ENCODE measurements at regions not wholly inside any gene's neighbourhood (a gene's known extent, or its start where the extent isn't known, plus 50 kb on each side); places are given as distances from the start of the nearest gene placed in this dataset.
"Not testable (repeated sequence)": the region's sequence is repeated elsewhere in the genome, so short reads cannot be mapped to it uniquely, and the experiment has no call there.

DNA sequence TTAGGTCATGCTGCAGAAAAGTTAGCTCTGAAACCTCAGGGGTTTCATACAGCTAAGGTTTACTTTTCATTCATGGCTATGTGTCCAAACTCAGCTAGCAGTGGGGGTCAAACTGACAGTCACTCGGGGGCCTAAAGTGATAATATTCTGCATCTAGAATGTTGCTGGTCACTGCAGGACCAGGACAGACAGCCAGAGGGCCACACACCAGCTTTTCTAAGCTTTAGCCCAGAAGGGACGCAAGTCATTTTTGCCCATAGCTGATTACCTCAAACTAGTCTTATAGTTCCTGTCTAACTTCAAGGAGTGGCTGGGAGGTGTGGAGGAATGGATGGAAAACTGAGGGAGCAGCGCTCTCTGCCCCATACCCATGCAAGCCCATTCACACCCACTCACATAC is 163.0 kb upstream of the NLRP1 start:
- no peak for DNase-seq (ENCODE audit: low spot score)

DNA sequence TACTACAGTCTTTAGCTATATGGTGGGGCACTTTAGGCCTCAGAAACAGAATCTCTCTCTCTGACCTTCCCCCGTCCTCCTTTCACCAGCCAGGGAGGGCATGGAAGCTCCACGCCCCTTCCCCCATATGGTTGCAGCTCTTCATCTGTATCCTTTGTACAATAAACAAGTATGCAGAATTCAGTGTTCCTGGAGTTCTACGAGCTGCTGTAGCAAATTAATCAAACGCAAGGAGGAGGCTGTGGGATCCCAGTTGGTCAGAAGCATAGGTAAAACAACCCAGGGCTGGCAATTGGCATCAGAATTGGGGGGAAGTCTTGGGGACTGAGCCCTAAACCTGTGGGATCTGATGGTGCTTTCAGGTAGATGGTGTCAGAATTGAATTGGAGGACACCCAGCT is 163.7 kb upstream of the NLRP1 start:
- DNase-seq (ENCODE audit: low spot score), result no peak

DNA sequence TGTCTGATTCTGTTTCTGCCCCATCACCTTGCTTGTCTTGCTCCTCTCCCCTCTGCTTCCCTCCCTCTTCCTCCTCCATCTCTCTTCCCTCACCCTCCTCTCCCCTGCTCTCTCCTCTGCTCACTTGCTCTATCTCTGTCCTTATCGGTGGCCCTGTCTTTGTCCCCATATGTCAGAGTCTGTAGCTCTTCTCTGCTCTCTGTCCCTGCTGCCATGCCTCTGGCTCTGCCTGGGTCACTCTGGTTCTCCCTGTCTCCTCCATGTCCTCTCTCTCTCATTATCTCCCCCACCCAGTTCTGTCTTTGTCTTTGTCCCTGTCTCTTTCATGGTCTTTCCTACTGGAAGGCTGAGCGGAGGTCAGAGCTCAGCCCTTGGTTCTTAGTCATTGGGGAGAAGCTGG is 169.1 kb upstream of the NLRP1 start:
- DNase-seq (ENCODE audit: low spot score), result no peak

DNA sequence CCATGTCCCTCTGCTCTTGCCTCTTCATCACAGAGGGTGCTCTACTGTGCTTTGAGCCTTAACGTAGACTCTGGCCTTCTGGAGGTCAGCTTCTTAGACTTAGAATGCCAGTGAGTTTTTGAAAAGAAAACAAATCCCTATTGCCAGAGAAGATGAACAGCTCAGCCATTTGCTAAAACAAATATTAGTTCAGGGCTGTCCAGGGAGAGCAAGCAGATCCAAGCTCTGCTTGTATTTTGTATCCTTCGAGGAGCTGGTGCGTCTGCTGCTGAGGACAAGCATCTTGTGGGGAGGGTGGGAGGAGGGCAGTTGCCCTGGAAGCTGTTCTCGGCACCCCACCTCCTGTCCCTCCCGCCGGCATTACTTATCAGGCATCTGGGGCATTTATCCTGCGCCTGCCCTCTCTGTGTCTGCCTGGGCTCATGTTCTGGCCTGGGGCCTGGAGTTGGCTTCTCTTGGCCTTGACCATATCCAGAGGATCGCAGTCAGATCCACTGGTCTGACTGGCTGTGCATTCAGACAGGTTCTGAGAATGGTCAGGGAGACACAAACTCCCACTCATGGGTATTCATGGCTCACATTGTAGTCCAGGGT is 173.1 kb upstream of the NLRP1 start:
- no peak for DNase-seq (ENCODE audit: low spot score)

DNA sequence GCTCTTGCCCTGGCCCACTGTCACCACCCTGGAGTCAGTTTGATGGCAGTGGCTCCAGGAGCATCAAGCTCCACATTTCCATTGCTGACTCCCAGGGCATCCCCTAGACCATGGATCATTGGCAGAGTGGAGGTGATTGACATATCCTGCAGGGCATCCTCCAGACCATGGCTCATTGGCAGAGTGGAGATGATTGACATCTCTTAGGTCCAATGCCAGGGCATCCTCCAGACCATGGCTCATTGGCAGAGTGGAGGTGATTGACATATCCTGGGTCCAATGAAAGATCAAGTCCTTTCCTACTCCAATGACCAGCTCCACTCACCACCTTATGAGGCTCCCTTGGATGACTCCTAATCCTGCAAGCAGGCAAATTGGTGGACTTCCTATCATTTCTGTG is 174.3 kb upstream of the NLRP1 start:
- no peak for DNase-seq (ENCODE audit: low spot score)

DNA sequence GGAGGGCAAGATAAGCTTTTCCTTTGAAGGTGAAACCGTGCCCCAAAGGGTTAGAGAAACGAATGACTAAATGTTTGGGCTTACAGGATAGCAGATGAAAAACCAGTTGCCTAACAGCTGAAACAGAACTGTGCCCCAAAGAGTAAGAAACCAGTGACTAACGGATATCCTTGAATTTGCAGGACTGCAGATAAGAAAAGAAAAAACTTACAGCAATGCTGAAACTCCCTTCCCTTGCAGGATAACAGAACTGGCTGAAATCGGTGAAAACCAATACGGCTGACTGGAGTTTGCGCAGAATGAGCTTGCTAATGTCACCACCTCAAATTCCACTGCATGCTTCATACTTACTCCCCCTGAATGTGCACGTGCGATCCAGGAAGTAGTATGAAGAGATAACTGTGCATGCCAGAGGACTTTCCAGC is 175.2 kb upstream of the NLRP1 start:
- DNase-seq (ENCODE audit: low spot score), result no peak

DNA sequence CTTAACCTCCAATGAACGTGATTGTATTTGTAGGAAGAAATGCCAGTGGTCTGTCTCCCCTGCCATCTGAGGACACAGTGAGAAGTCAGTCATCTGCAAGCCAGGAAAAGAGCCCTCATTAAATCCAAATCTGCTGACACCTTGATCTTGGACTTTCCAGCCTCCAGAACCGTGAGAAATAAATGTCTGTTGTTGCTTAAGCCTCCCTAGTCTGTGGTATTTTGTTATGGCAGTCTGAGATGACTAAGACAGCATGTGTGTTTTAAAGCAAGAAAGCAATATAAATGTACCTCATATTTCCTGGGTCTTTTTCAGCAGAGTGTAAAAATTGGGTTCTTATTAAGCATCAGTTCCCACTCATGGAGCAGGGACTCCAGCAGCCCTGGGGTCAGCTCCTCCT is 177.9 kb upstream of the NLRP1 start:
- no peak for DNase-seq (ENCODE audit: low spot score)

DNA sequence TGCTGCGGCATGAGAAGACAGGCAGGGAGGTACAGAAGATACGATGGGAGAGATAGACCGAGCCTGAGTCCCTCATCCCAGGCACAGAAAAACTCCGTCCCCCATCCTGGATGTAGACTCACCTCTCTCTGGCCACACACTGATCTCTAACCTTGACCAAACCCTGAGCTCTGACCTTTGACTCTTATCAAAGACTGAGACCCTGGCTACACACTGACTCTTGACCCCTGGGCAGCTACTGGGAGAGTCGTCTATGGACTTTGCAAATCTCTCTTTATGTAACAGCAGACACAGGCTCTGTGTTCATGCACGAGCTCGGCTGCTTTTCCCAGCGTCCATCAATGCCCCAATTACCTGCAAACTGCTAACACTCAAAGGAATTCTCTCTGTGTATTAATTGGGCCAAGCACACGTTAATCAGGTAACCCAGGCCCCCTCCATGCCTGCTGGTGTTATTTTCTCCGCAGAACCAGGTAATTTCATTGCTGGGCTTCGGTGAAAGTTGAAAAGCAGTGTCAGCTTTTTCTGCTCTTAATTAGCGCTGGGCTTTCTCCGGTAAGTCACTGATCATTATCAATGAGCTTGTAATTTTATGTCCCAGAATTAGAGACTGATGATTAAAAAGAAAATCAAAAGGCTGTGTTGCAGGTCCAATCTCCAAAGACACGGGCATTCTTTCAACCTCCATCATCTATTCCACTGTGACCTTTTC is 179.4 kb upstream of the NLRP1 start:
- no peak for DNase-seq (ENCODE audit: low spot score)

DNA sequence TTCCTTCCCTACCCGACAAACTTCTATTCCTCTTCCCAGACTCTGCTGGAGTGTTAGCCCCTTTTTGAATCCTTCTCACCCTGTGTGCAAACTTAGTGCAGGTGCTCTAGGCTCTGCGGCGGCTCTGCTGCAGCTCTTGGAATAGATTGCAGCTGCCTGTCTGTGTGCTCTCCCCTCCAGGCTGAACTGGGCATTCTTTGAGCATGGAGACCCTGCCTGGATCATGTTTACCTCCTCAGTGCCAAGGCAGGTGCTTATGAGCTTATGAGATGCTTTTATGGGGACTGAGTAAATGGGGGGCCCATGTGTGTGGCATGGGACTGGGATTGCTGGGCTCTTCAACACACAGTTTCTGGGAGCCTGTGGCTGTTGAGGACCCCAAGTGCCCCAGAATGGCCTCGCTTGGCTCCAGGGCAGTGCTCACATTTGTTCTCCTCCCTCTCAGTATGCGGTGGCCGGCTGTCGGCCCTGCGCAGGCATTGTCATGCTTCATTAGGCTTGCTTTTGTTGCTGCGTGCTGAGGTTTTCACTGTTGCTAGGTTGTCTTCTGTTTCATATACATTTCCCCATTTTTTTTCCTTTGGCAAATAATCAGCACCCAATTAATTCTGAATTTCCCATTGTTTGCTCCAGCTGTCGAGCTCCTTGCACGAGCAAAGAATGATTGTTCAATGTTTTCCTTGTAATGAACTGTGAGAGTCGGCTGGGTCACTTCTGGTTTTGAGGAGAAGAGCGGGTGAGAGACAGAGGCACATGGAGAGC is 185.5 kb upstream of the NLRP1 start:
- DNase-seq (ENCODE audit: low spot score), result no peak

DNA sequence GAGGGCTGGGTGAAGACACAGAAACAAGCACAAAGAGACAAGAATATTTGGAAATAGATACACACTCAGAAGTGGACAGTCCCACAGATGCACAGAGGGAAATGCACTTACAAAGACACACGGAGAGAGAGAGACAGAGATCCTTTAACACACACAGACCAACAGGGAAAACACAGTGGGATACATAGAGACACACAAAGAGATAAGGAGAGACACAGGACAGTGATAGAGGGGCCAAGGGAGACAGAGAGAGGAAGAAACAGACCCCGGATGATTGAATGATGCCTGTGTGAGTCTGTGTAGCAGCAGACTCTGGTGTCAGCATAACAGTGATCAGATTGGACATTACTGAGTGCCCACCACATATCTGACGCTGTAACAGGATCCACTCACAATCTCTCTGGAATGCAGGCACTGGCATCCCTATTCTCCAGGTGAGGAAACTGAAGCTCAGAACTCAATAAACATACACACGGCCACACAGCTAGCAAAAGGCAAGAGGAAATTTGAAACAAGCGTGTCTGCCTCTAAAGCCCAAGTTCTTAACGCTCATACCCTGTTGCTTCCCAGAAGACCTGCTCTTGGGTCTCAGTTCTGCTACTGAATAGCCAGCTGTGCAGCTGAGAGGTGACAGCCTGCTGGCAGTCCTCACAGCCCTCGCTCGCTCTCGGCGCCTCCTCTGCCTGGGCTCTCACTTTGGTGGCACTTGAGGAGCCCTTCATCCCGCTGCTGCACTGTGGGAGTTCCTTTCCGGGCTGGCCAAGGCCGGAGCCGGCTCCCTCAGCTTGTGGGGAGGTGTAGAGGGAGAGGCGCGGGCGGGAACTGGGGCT is 186.3 kb upstream of the NLRP1 start:
- DNase-seq (ENCODE audit: low spot score), result no peak

DNA sequence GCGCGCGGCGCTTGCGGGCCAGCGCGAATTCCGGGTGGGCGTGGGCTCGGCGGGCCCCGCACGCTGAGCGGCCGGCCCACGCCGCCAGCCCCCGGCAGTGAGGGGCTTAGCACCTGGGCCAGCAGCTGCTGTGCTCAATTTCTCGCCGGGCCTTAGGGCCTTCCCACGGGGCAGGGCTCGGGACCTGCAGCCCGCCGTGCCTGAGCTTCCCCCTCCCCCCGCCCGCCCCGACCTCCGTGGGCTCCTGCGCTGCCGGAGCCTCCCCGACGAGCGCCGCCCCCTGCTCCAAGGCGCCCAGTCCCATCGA is 186.9 kb upstream of the NLRP1 start:
- not testable (repeated sequence) for DNase-seq (ENCODE audit: low spot score)

DNA sequence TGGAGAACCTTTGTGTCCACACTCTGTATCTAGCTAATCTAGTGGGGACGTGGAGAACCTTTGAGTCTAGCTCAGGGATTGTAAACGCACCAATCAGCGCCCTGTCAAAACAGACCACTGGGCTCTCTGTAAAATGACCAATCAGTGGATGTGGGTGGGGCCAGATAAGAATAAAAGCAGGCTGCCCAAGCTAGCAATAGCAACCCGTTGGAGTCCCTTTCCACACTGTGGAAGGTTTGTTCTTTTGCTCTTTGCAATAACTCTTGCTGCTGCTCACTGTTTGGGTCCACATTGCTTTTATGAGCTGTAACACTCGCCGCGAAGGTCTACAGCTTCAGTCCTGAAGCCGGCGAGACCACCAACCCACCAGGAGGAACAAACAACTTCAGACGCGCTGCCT is 187.7 kb upstream of the NLRP1 start:
- not testable (repeated sequence) for DNase-seq (ENCODE audit: low spot score)

DNA sequence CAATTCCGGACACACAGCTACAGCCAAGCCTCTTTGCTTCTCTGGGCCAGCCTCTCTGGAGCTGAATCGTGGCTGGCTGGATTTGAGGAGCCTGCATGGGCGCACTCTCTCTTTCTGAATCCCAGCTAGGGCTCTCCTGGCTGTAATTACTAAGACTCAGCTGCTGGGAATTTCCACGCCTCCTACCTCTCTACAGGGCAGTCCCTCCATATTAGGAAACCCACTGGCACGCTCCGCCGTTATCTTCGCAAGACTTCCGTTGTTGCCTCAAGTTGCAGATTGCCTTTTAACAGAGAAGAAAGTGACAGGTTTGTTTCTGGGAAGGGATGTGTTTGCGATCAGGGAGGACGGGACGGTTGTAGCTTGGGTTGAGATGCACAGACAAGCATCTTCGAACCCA is 188.4 kb upstream of the NLRP1 start:
- DNase-seq (ENCODE audit: low spot score), result no peak

DNA sequence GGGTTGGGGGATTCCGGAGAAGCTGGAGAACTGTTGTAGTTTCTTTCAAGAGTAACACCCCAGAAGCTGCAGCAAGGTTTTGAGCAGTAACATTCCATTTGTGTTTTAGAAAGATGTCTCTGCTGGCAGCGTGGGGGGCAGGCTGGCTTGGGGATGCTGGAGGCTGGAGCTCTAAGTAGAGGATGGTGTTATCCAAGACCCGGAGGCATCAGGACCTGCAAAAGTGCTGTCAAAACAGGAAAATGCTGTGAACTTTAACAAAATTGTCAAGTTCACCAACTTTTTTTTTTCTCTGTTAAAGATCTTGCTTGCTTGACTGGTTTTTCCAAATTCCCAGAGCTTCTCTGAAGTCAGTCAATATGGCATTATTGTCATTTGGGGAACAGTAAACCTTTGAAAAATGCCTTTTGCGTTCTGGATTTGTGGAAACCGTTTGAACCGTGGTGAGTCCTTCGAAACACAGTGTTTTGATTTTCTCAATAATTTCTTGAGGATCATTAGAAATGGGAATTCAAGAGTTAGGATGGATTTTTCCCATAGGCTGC is 189.6 kb upstream of the NLRP1 start:
- DNase-seq (ENCODE audit: low spot score), result no peak

DNA sequence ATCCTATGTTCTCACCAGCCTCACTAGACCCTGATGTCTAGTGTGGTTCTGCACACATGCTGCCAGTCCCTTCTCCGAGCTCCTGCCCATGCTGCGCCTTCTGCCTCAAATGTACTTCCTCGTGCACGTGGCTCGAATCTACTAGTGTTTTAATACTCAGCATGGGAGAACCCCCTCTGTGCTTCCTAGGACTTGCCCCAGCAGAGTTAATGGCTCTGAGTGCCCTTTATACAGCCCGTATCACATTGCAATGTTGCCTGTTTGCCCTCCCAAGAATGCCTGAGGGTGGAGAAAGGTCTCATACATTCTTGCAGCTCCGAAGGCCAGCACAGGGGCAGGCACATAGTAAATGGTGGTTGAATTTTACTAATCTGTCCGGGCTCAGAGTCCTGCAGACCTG is 190.8 kb upstream of the NLRP1 start:
- no peak for DNase-seq (ENCODE audit: low spot score)

DNA sequence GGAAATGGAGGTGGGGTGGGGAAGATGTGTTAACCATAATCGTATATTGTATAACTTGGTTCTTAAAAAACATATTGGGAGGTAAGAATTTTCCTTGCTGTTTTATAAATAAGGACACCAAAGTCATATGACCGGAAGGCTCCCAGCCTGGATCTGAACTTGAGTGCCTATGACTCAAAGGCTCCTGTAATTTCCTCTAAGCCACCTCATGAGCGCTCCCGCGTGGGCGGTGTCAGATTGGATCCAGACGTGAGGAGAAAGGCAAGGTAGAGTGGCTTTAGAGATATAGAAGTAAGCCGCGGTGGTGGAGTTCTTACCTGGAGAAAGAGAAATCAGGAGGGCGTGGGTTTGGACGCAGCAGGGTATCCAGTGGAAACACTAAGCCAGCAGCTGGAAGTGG is 196.2 kb upstream of the NLRP1 start:
- no peak for DNase-seq (ENCODE audit: low spot score)

DNA sequence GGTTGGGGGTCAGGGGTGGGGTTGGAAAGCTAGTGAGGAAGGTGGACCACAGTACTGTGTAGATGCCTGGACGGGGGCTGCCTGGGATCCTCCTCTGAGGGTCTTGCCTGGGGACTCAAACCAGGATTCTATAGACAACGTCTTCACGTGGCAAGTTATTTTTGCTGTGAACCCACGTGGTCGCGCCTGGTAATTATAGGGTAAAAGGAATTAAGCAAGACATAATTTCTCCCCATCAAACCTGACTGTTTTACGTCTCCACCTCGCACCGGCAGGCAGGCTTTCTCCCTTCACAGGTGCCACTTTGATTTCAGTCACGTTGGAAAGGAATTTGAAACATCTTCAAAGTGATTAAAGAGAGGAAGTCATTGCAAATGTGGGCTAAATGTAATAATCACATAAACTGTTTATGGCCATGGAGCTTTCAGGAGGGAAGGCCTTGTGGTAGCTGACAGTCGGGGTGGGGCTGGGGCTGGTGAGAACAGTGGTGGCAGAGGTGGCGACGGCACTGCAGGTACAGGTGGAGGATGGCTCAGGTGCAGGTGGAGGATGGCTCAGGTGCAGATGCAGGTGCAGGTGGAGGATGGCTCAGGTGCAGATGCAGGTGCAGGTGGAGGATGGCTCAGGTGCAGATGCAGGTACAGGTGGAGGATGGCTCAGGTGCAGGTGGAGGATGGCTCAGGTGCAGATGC is 197.1 kb upstream of the NLRP1 start:
- no peak for DNase-seq (ENCODE audit: low spot score)

DNA sequence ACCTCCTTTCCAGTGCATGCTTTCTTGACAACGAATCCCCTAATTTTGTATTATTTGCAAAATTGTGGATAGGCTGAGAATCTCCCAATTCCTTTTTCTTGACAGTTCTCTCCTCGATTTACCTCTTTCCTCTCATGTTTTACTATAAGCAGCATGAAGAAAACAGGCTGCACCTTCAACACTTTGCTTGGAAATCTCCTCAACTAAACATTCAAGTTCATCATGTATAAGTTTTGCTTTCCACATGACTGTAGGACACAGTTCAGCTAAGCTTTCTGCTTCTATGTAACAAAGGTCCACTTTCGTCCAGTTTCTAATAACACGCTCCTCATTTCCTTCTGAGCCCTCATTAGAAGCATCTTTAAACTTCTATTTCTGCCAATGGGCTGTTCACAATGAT is 199.0 kb upstream of the NLRP1 start:
- no peak for DNase-seq (ENCODE audit: low spot score)

DNA sequence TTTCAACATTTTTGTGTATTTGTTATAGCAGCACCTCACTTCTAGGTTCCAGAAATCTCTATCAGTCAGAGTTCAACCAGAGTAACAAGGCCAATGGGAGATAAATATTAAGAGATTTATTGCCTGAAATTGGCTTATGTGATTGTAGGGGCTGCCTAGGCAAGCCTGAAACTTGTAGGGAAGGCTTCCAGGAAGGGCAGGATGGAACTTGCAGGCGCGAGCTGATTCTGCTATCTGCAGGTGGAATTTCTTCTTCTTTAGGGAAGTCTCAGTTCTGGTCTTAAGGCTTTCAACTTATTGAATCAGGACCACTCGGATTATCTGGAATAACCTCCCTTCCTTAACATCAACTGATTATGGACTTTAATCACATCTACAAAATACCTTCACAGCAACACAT is 199.5 kb upstream of the NLRP1 start:
- DNase-seq (ENCODE audit: low spot score), result no peak

DNA sequence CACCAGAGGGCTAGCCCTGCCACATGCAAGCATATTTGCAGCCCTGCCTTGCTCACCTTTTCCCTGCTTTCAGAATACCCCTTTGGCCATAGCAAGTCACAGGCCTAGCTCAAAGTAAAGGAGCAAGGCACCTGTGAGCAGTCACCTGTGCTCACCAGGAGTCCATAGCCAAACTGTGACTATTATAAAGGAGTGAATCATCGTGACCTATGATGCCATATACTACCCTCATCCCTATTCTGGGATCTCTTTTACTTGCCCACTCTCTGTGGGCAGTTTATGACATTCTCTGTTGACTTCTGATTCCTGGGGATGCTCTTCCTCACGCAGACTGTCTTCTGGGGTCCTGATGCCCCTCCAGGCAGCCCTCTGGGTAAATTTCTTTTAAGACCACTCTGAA is 200.5 kb upstream of the NLRP1 start:
- DNase-seq (ENCODE audit: low spot score), result no peak

DNA sequence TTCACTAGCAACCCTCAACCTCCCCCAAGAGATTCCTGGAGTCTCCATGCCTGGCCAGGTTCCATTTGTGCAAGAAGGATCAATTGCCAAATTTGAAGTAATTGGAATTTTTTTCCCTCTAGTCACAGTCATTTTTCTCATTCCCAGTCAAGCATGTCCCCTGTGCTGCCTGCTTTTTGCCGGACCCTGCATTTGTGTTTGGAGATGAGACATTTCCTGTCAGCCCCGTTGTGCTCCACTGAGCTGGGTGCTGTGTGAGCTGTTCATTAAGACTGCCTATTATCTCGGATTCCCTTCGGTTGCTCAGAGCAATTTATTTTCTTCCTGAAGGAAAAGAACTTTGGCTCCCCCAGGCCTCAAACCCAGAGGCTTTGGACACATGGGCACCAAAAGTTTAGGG is 201.0 kb upstream of the NLRP1 start:
- no peak for DNase-seq (ENCODE audit: low spot score)

All from CD4-positive, alpha-beta T cell treated with Interleukin-6 at 100 ng/mL for 8 hours (primary cell).